ENCODE measurements at regions not wholly inside any gene's neighbourhood (a gene's known extent, or its start where the extent isn't known, plus 50 kb on each side); places are given as distances from the start of the nearest gene placed in this dataset.
"Not testable (repeated sequence)": the region's sequence is repeated elsewhere in the genome, so short reads cannot be mapped to it uniquely, and the experiment has no call there.

DNA sequence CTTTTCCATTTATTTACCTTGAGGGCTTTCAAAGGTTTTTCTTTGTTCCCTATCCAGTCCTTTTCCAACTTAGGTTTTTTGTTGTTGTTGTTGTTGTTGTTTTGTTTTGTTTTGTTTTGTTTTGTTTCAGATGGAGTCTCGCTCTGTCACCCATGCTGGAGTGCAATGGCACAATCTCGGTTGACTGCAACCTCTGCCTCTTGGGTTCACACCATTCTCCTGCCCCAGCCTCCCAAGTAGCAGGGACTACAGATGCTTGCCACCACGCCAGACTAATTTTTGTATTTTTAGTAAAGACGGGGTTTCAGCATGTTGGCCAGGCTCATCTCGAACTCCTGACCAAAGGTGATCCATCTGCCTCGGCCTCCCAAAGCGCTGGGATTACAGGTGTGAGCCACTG lies 2906.0 kb downstream of the RPIA start:
- TF ChIP-seq USF2 (IDR thresholded peaks at IDR 0.05; ENCODE audit: low read depth, low read length); POLR2A (IDR thresholded peaks at IDR 0.05; ENCODE audit: low read depth, low read length); CEBPB (IDR thresholded peaks at IDR 0.05; ENCODE audit: low read depth, low read length); MAFK (IDR thresholded peaks at IDR 0.05; ENCODE audit: low read depth, low read length); RAD21 (IDR thresholded peaks at IDR 0.05; ENCODE audit: low read length); MXI1 (IDR thresholded peaks at IDR 0.05; ENCODE audit: borderline replicate concordance, low read depth, low read length): not testable (repeated sequence)
- TF ChIP-seq, protein P1, sequence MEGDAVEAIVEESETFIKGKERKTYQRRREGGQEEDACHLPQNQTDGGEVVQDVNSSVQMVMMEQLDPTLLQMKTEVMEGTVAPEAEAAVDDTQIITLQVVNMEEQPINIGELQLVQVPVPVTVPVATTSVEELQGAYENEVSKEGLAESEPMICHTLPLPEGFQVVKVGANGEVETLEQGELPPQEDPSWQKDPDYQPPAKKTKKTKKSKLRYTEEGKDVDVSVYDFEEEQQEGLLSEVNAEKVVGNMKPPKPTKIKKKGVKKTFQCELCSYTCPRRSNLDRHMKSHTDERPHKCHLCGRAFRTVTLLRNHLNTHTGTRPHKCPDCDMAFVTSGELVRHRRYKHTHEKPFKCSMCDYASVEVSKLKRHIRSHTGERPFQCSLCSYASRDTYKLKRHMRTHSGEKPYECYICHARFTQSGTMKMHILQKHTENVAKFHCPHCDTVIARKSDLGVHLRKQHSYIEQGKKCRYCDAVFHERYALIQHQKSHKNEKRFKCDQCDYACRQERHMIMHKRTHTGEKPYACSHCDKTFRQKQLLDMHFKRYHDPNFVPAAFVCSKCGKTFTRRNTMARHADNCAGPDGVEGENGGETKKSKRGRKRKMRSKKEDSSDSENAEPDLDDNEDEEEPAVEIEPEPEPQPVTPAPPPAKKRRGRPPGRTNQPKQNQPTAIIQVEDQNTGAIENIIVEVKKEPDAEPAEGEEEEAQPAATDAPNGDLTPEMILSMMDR (conservative IDR thresholded peaks at IDR 0.05; ENCODE audit: low read depth, low read length): not testable (repeated sequence)

Data from IMR-90 (cell line).